ENCODE measurements at regions not wholly inside any gene's neighbourhood (a gene's known extent, or its start where the extent isn't known, plus 50 kb on each side); places are given as distances from the start of the nearest gene placed in this dataset.

GRCh38 chr13:54989418-54989817, 1960.8 kb downstream of the OLFM4 start:
- Histone ChIP-seq H3K9me3 (ENCODE audit: low read depth, low read length, poor library complexity, severe bottlenecking) (no peaks in the 10 kb centered on the region), H3K27me3 (replicated peaks; ENCODE audit: insufficient read depth, low read depth, low read length, poor library complexity) (no peaks in the 10 kb centered on the region), H3K4me3 (ENCODE audit: low read depth, low read length, poor library complexity, severe bottlenecking) (no peak overlapping the region), H3K4me1 (ENCODE audit: insufficient read depth, low read length, poor library complexity, severe bottlenecking) (no peaks in the 10 kb centered on the region), H3K36me3 (ENCODE audit: insufficient read depth, low read length, poor library complexity, severe bottlenecking) (no peaks in the 10 kb centered on the region), H3K27ac (ENCODE audit: low read depth, low read length, poor library complexity, severe bottlenecking) (no peak overlapping the region)
- no TSS peak for BruUV-seq (replicated peaks)
- ChIA-PET POLR2A (ENCODE audit: low non-redundant PET) (no interaction called here), CTCF (no interaction called here)
- intact Hi-C loops (cut with micrococcal nuclease; ENCODE audit: unreplicated experiment): no loop called here
- DNase-seq (ENCODE audit: low spot score): no peak
- peak; percentile 21; the same call in 1 of the 2 replicates for TF ChIP-seq CTCF (conservative IDR thresholded peaks at IDR 0.05; ENCODE audit: low read depth, low read length)
- TF ChIP-seq EZH2 (IDR thresholded peaks at IDR 0.05; ENCODE audit: borderline replicate concordance, low read depth, low read length, poor library complexity, severe bottlenecking): no peak

- no TSS peak for BruUV-seq (replicated peaks)
- POLR2A ChIA-PET (ENCODE audit: low non-redundant PET): no interaction called here
- H3K36me3 ChIP-seq (ENCODE audit: insufficient read depth, low read length, poor library complexity, severe bottlenecking): no peaks in the 10 kb centered on the region
- H3K9me3 ChIP-seq (ENCODE audit: low read depth, low read length, poor library complexity, severe bottlenecking): no peaks in the 10 kb centered on the region
- no peak overlapping the region for H3K4me3 ChIP-seq (ENCODE audit: low read depth, low read length, poor library complexity, severe bottlenecking)
- intact Hi-C loops (cut with micrococcal nuclease; ENCODE audit: unreplicated experiment): no loop called here
- no peaks in the 10 kb centered on the region for H3K27me3 ChIP-seq (replicated peaks; ENCODE audit: insufficient read depth, low read depth, low read length, poor library complexity)
- H3K4me1 ChIP-seq (ENCODE audit: insufficient read depth, low read length, poor library complexity, severe bottlenecking): no peaks in the 10 kb centered on the region
- no peak for DNase-seq (ENCODE audit: low spot score)
- no peak for TF ChIP-seq EZH2 (IDR thresholded peaks at IDR 0.05; ENCODE audit: borderline replicate concordance, low read depth, low read length, poor library complexity, severe bottlenecking)
- no peak overlapping the region for H3K27ac ChIP-seq (ENCODE audit: low read depth, low read length, poor library complexity, severe bottlenecking)
- CTCF ChIA-PET: no interaction called here
These were observed 1970.8 kb downstream of the OLFM4 start for GRCh38 chr13:54999399-54999907.

GRCh38 chr13:55000043-55000442, 1971.4 kb downstream of the OLFM4 start:
- intact Hi-C loops (cut with micrococcal nuclease; ENCODE audit: unreplicated experiment): no loop called here
- H3K27me3 ChIP-seq (replicated peaks; ENCODE audit: insufficient read depth, low read depth, low read length, poor library complexity): no peaks in the 10 kb centered on the region
- no peaks in the 10 kb centered on the region for H3K36me3 ChIP-seq (ENCODE audit: insufficient read depth, low read length, poor library complexity, severe bottlenecking)
- no peak overlapping the region for H3K27ac ChIP-seq (ENCODE audit: low read depth, low read length, poor library complexity, severe bottlenecking)
- POLR2A ChIA-PET (ENCODE audit: low non-redundant PET): no interaction called here
- H3K9me3 ChIP-seq (ENCODE audit: low read depth, low read length, poor library complexity, severe bottlenecking): no peaks in the 10 kb centered on the region
- H3K4me1 ChIP-seq (ENCODE audit: insufficient read depth, low read length, poor library complexity, severe bottlenecking): no peaks in the 10 kb centered on the region
- H3K4me3 ChIP-seq (ENCODE audit: low read depth, low read length, poor library complexity, severe bottlenecking): no peak overlapping the region
- no peak for DNase-seq (ENCODE audit: low spot score)
- CTCF ChIA-PET: no interaction called here
- no TSS peak for BruUV-seq (replicated peaks)
- no peak for TF ChIP-seq CTCF (conservative IDR thresholded peaks at IDR 0.05; ENCODE audit: low read depth, low read length)
- no peak for TF ChIP-seq EZH2 (IDR thresholded peaks at IDR 0.05; ENCODE audit: borderline replicate concordance, low read depth, low read length, poor library complexity, severe bottlenecking)

GRCh38 chr13:55000844-55001243, 1972.2 kb downstream of the OLFM4 start:
- DNase-seq (ENCODE audit: low spot score): no peak
- intact Hi-C loops (cut with micrococcal nuclease; ENCODE audit: unreplicated experiment): no loop called here
- ChIA-PET CTCF (no interaction called here), POLR2A (ENCODE audit: low non-redundant PET) (no interaction called here)
- Histone ChIP-seq H3K36me3 (ENCODE audit: insufficient read depth, low read length, poor library complexity, severe bottlenecking) (no peaks in the 10 kb centered on the region), H3K27me3 (replicated peaks; ENCODE audit: insufficient read depth, low read depth, low read length, poor library complexity) (no peaks in the 10 kb centered on the region), H3K4me1 (ENCODE audit: insufficient read depth, low read length, poor library complexity, severe bottlenecking) (no peaks in the 10 kb centered on the region), H3K9me3 (ENCODE audit: low read depth, low read length, poor library complexity, severe bottlenecking) (no peaks in the 10 kb centered on the region), H3K4me3 (ENCODE audit: low read depth, low read length, poor library complexity, severe bottlenecking) (no peak overlapping the region), H3K27ac (ENCODE audit: low read depth, low read length, poor library complexity, severe bottlenecking) (no peak overlapping the region)
- BruUV-seq (replicated peaks): no TSS peak
- no peak for TF ChIP-seq CTCF (conservative IDR thresholded peaks at IDR 0.05; ENCODE audit: low read depth, low read length)
